ENCODE measurements at regions not wholly inside any gene's neighbourhood (a gene's known extent, or its start where the extent isn't known, plus 50 kb on each side); places are given as distances from the start of the nearest gene placed in this dataset.

GRCh38 chr15:98063315-98063714, 102.8 kb downstream of the ARRDC4 start:
- H3K27me3 ChIP-seq = no peaks in the 10 kb centered on the region
- H3K9me3 ChIP-seq = peaks cover 0 to 3% of the 10 kb centered on the region in 2 donors
- intact Hi-C loops (cut with DNase I) = no loop called here
- H3K36me3 ChIP-seq = no peaks in the 10 kb centered on the region
- DNase-seq (ENCODE audit: low spot score in 2 of 2) = no peak
- no peak overlapping the region for H3K4me3 ChIP-seq
- TF ChIP-seq CTCF (IDR thresholded peaks at IDR 0.05) = no peak
- no peaks in the 10 kb centered on the region for H3K4me1 ChIP-seq
- no peak overlapping the region for H3K27ac ChIP-seq

- no peak overlapping the region for H3K27ac ChIP-seq
Observed at GRCh38 chr15:98063871-98064270, 103.4 kb downstream of the ARRDC4 start.

GRCh38 chr15:98067339-98067738, 106.8 kb downstream of the ARRDC4 start:
- no peak for DNase-seq (ENCODE audit: low spot score in 2 of 2)
- intact Hi-C loops (cut with DNase I) = no loop called here
- no peak overlapping the region for H3K27ac ChIP-seq
- H3K9me3 ChIP-seq = no peaks in the 10 kb centered on the region
- no peak overlapping the region for H3K4me3 ChIP-seq
- TF ChIP-seq CTCF (IDR thresholded peaks at IDR 0.05) = no peak
- H3K4me1 ChIP-seq = no peaks in the 10 kb centered on the region
- H3K36me3 ChIP-seq = no peaks in the 10 kb centered on the region
- H3K27me3 ChIP-seq = no peaks in the 10 kb centered on the region

More at GRCh38 chr15:98063871-98064270, 103.4 kb downstream of the ARRDC4 start:
- Histone ChIP-seq H3K4me1 (no peaks in the 10 kb centered on the region), H3K9me3 (no peaks in the 10 kb centered on the region), H3K27me3 (no peaks in the 10 kb centered on the region), H3K36me3 (no peaks in the 10 kb centered on the region), H3K4me3 (no peak overlapping the region)
- no peak for TF ChIP-seq CTCF (IDR thresholded peaks at IDR 0.05)
- intact Hi-C loops (cut with DNase I) = no loop called here
- DNase-seq (ENCODE audit: low spot score in 2 of 2) = no peak

GRCh38 chr15:98069256-98069655, 108.8 kb downstream of the ARRDC4 start:
- no peak for TF ChIP-seq CTCF (IDR thresholded peaks at IDR 0.05)
- Histone ChIP-seq H3K27ac (no peak overlapping the region), H3K27me3 (no peaks in the 10 kb centered on the region), H3K4me1 (no peaks in the 10 kb centered on the region), H3K4me3 (no peak overlapping the region), H3K36me3 (no peaks in the 10 kb centered on the region), H3K9me3 (no peaks in the 10 kb centered on the region)
- intact Hi-C loops (cut with DNase I) = no loop called here
- DNase-seq (ENCODE audit: low spot score in 2 of 2) = no peak

GRCh38 chr15:98070137-98070536, 109.6 kb downstream of the ARRDC4 start:
- no peak overlapping the region for H3K27ac ChIP-seq
- H3K4me1 ChIP-seq = no peaks in the 10 kb centered on the region
- intact Hi-C loops (cut with DNase I) = no loop called here
- no peak for TF ChIP-seq CTCF (IDR thresholded peaks at IDR 0.05)
- H3K36me3 ChIP-seq = no peaks in the 10 kb centered on the region
- no peak for DNase-seq (ENCODE audit: low spot score in 2 of 2)
- no peaks in the 10 kb centered on the region for H3K9me3 ChIP-seq
- no peak overlapping the region for H3K4me3 ChIP-seq
- H3K27me3 ChIP-seq = no peaks in the 10 kb centered on the region

- no peaks in the 10 kb centered on the region for H3K9me3 ChIP-seq
- no peak for TF ChIP-seq CTCF (IDR thresholded peaks at IDR 0.05)
- intact Hi-C loops (cut with DNase I) = no loop called here
- H3K27me3 ChIP-seq = no peaks in the 10 kb centered on the region
- no peak overlapping the region for H3K27ac ChIP-seq
- peaks cover 0 to 10% of the 10 kb centered on the region in 2 donors for H3K4me1 ChIP-seq
- no peaks in the 10 kb centered on the region for H3K36me3 ChIP-seq
- no peak overlapping the region for H3K4me3 ChIP-seq
- no peak for DNase-seq (ENCODE audit: low spot score in 2 of 2)
Observed at GRCh38 chr15:98071786-98072185, 111.3 kb downstream of the ARRDC4 start.

Measured in ascending aorta (tissue), 2 donors.